ENCODE measurements at regions not wholly inside any gene's neighbourhood (a gene's known extent, or its start where the extent isn't known, plus 50 kb on each side); places are given as distances from the start of the nearest gene placed in this dataset.

DNA sequence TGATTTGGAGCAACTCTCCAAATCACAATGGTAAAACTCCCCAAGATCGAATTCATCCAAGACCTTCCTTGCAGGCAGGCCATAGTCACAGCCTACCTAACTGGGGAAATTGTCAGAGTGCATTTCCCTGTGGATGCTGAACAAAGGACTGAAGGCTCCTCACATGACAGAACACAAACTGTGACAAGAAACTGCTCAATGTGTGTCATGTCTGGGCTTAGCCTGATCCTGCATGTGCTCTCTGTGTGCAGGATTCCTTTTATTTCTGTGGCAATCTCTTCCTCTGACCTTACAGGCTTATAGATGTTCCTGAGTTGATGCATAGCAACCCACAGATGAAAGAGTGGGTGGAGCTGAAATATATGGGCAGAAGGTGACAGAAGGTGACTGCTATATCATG is 465.8 kb downstream of the ICE1 start:
- H3K4me1 ChIP-seq: no peaks in the 10 kb centered on the region
- H3K27ac ChIP-seq: no peak overlapping the region
- H3K9me3 ChIP-seq: no peaks in the 10 kb centered on the region
- H3K4me3 ChIP-seq: no peak overlapping the region
- no peak for TF ChIP-seq POLR2A (IDR thresholded peaks at IDR 0.05)
- TF ChIP-seq, protein P1, sequence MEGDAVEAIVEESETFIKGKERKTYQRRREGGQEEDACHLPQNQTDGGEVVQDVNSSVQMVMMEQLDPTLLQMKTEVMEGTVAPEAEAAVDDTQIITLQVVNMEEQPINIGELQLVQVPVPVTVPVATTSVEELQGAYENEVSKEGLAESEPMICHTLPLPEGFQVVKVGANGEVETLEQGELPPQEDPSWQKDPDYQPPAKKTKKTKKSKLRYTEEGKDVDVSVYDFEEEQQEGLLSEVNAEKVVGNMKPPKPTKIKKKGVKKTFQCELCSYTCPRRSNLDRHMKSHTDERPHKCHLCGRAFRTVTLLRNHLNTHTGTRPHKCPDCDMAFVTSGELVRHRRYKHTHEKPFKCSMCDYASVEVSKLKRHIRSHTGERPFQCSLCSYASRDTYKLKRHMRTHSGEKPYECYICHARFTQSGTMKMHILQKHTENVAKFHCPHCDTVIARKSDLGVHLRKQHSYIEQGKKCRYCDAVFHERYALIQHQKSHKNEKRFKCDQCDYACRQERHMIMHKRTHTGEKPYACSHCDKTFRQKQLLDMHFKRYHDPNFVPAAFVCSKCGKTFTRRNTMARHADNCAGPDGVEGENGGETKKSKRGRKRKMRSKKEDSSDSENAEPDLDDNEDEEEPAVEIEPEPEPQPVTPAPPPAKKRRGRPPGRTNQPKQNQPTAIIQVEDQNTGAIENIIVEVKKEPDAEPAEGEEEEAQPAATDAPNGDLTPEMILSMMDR (IDR thresholded peaks at IDR 0.05): no peak
- no peak for TF ChIP-seq EP300 (IDR thresholded peaks at IDR 0.05)
- no peak for DNase-seq (ENCODE audit: low spot score in 2 of 2)
- 73 to 80% methylated on average over 1 of the region's 1 CpG for WGBS, 2 donors
- no peaks in the 10 kb centered on the region for H3K36me3 ChIP-seq
- H3K27me3 ChIP-seq: peaks cover 0 to 4% of the 10 kb centered on the region in 2 donors

DNA sequence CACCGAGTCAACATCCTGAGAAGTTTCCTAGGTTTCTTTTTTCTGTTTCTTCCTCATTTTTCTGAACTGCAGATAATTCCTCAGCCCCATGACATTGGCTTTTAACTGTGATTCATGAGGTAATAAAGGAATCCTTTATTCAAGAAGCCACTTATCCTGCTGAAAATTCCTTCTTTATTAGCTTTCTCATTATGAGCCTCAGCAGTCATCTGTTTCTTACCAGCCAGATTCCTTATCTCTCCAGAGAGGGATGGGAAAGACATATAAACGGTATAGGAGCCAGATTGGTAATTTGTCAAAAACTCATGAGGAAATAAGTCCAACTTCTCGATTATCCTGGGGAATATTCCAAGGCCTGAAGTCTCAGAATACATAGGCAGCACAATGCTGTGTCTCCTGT is 465.4 kb downstream of the ICE1 start:
- 42 to 53% methylated on average over 3 of the region's 3 CpGs for WGBS, 2 donors
- H3K4me3 ChIP-seq: no peak overlapping the region
- peaks cover 0 to 4% of the 10 kb centered on the region in 2 donors for H3K27me3 ChIP-seq
- DNase-seq (ENCODE audit: low spot score in 2 of 2): no peak
- no peaks in the 10 kb centered on the region for H3K9me3 ChIP-seq
- no peak overlapping the region for H3K27ac ChIP-seq
- H3K36me3 ChIP-seq: no peaks in the 10 kb centered on the region
- no peaks in the 10 kb centered on the region for H3K4me1 ChIP-seq
- TF ChIP-seq, protein P1 (IDR thresholded peaks at IDR 0.05): no peak
- TF ChIP-seq POLR2A (IDR thresholded peaks at IDR 0.05): no peak
- no peak for TF ChIP-seq EP300 (IDR thresholded peaks at IDR 0.05)

DNA sequence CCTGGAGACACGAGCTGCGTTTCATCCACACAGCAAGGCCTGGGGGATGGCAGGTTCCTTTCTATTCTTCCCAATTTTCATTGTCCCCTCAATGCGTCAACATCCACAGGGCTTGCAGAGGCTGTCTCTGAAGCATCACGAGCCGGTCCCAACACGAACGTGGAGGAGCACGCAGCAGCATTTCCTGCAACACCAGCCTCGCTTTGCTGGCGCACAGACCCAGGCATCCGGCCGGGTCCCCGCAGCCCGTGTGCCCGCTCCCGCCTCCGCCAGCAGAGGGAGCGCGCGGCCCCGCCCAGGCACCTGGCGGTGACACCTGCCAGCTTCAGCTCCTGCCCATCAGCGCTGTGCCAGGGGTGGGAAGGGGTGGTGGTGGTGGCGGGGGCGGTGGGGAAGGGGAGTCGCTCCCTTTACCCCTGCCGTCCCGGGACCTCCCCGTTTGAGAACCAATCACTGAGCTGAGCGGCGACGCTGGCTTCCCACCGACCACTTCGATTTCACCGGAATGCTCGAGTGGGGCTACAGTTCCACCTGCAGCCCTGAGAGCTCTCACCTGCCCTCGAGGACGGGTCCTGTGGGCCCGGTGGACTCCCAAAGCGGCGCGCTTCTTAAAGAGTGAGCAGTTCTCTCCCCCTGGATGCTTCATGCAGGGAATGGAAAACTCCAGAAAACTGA is 464.5 kb downstream of the ICE1 start:
- TF ChIP-seq, protein P1 (IDR thresholded peaks at IDR 0.05): peak in 3 of 5 experiments; percentile 35 to 50 (median 36)
- TF ChIP-seq POLR2A (IDR thresholded peaks at IDR 0.05): no peak
- no peaks in the 10 kb centered on the region for H3K36me3 ChIP-seq
- no peak for DNase-seq (ENCODE audit: low spot score in 2 of 2)

DNA sequence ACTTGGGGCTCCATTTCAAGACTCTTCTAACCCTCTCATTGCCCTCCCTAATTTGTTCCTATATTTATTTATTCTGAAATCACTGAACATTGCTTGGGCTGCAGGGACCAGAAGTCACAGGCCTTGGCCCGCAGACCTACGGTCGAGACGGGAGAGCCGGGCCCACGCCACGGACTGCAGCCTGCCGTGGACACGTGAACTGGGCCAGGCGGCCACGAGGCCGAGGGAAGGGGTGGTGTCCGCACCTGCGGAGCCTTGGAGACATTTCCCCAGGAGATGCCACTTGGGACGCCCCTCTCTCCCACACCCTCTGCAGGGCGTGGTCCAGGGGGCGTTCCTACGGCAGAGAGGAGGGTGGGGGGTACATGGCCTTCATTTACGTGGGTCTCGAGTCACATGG is 463.9 kb downstream of the ICE1 start:
- Histone ChIP-seq H3K4me3 (no peak overlapping the region), H3K4me1 (no peaks in the 10 kb centered on the region), H3K36me3 (no peaks in the 10 kb centered on the region), H3K27ac (no peak overlapping the region), H3K27me3 (peaks cover 0 to 4% of the 10 kb centered on the region in 2 donors), H3K9me3 (no peaks in the 10 kb centered on the region)
- TF ChIP-seq EP300 (IDR thresholded peaks at IDR 0.05) (no peak), POLR2A (IDR thresholded peaks at IDR 0.05) (no peak)
- TF ChIP-seq, protein P1 (IDR thresholded peaks at IDR 0.05): no peak
- DNase-seq (ENCODE audit: low spot score in 2 of 2): no peak
- 91% methylated on average over 20 of the region's 20 CpGs for WGBS, 2 donors

More for the DNA sequence above, 464.5 kb downstream of the ICE1 start:
- peaks cover 0 to 4% of the 10 kb centered on the region in 2 donors for H3K27me3 ChIP-seq
- no peaks in the 10 kb centered on the region for H3K9me3 ChIP-seq
- no peak overlapping the region for H3K4me3 ChIP-seq
- 30 to 31% methylated on average over 20 to 33 of the region's 42 CpGs for WGBS, 2 donors
- no peaks in the 10 kb centered on the region for H3K4me1 ChIP-seq
- no peak overlapping the region for H3K27ac ChIP-seq

DNA sequence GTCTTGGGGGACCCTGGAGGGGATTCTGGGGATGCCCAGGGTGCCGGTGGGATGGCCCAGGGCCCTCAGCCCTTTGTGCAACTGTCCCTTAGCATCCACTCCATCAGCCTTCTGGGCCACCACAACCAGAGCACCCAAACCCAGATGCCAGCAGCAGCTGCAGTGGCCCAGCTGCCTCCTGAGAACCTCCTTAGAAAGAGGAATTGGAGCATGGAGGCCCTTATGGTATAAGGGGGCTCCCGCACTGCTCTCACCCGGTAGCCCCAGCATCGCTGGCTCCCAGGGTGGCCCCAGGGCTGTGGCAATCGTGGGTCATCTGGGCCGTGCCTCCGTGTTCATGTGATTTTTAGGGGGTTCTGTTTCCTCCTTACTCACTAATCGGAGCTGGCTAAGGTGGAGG is 463.3 kb downstream of the ICE1 start:
- peaks cover 0 to 4% of the 10 kb centered on the region in 2 donors for H3K27me3 ChIP-seq
- no peaks in the 10 kb centered on the region for H3K36me3 ChIP-seq
- no peak for DNase-seq (ENCODE audit: low spot score in 2 of 2)
- H3K4me1 ChIP-seq: no peaks in the 10 kb centered on the region
- no peak overlapping the region for H3K27ac ChIP-seq
- TF ChIP-seq EP300 (IDR thresholded peaks at IDR 0.05) (no peak), POLR2A (IDR thresholded peaks at IDR 0.05) (no peak)
- TF ChIP-seq, protein P1 (IDR thresholded peaks at IDR 0.05): no peak
- no peak overlapping the region for H3K4me3 ChIP-seq
- no peaks in the 10 kb centered on the region for H3K9me3 ChIP-seq
- 78 to 92% methylated on average over 4 to 8 of the region's 8 CpGs for WGBS, 2 donors
